ENCODE measurements at regions not wholly inside any gene's neighbourhood (a gene's known extent, or its start where the extent isn't known, plus 50 kb on each side); places are given as distances from the start of the nearest gene placed in this dataset.
"Not testable (repeated sequence)": the region's sequence is repeated elsewhere in the genome, so short reads cannot be mapped to it uniquely, and the experiment has no call there.

DNA sequence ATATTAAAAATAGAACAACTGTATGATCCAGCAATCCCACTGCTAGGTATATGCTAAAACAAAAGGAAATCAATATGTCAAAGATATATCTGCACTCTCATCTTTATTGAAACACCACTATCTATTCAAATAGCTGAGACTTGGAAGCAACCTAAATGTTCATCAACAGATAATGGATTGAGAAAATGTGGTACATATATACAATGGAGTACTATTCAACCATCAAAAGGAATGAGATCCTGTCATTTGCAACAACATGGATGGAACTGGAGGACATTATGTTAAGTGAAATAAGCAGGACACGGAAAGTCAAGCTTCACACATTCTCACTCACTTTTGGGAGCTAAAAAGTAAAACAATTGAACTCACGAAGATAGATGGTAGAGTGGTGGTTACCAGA is 610.1 kb upstream of the SEMA3D start:
- DNase-seq (no peak), ATAC-seq (ENCODE audit: insufficient read depth, low read depth) (no peak)
- Histone ChIP-seq H4K20me1 (ENCODE audit: insufficient read depth, low read length) (no peaks in the 10 kb centered on the region), H3K36me3 (ENCODE audit: insufficient read depth, low read length) (no peaks in the 10 kb centered on the region), H3K9ac (ENCODE audit: low read depth, low read length) (no peak overlapping the region), H3K9me3 (ENCODE audit: insufficient read depth, low read length, severe bottlenecking) (no peaks in the 10 kb centered on the region), H3K4me3 (ENCODE audit: low read depth in 1 of 2, low read length in 2 of 2) (no peak overlapping the region), H3K79me2 (ENCODE audit: insufficient read depth, low read length) (no peaks in the 10 kb centered on the region), H3K27me3 (ENCODE audit: insufficient read depth, low read length, poor library complexity) (no peaks in the 10 kb centered on the region), H3K4me2 (ENCODE audit: insufficient read depth, low read length) (no peak overlapping the region), H3K4me1 (ENCODE audit: insufficient read depth, low read length) (no peaks in the 10 kb centered on the region), H2AFZ (ENCODE audit: low read depth, low read length) (no peak overlapping the region), H3K27ac (ENCODE audit: low read length) (no peak overlapping the region)
- TF ChIP-seq, protein P1, sequence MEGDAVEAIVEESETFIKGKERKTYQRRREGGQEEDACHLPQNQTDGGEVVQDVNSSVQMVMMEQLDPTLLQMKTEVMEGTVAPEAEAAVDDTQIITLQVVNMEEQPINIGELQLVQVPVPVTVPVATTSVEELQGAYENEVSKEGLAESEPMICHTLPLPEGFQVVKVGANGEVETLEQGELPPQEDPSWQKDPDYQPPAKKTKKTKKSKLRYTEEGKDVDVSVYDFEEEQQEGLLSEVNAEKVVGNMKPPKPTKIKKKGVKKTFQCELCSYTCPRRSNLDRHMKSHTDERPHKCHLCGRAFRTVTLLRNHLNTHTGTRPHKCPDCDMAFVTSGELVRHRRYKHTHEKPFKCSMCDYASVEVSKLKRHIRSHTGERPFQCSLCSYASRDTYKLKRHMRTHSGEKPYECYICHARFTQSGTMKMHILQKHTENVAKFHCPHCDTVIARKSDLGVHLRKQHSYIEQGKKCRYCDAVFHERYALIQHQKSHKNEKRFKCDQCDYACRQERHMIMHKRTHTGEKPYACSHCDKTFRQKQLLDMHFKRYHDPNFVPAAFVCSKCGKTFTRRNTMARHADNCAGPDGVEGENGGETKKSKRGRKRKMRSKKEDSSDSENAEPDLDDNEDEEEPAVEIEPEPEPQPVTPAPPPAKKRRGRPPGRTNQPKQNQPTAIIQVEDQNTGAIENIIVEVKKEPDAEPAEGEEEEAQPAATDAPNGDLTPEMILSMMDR (IDR thresholded peaks at IDR 0.05; ENCODE audit: borderline replicate concordance, extremely low read depth, low read length, poor library complexity, severe bottlenecking) = no peak
- TF ChIP-seq EZH2 (IDR thresholded peaks at IDR 0.05; ENCODE audit: borderline replicate concordance, low read depth, low read length, severe bottlenecking) = no peak

DNA sequence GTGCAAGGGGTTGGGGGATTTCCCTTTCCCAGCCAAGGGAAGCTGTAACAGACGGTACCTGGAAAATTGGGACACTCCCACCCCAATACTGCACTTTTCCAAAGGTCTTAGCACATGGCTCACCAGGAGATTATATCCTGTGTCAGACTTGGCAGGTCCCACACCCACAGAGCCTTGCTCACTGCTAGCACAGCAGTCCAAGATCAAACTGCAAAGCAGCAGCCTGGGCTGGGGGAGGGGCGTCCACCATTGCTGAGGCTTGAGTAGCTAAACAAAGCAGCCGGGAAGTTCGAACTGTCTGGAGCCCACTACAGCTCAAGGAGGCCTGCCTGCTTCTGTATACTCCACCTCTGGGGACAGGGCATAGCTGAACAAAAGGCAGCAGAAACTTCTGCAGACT is 604.2 kb upstream of the SEMA3D start:
- H3K9me3 ChIP-seq (ENCODE audit: insufficient read depth, low read length, severe bottlenecking); H3K4me1 ChIP-seq (ENCODE audit: insufficient read depth, low read length); DNase-seq; H3K79me2 ChIP-seq (ENCODE audit: insufficient read depth, low read length); H3K27me3 ChIP-seq (ENCODE audit: insufficient read depth, low read length, poor library complexity); H3K36me3 ChIP-seq (ENCODE audit: insufficient read depth, low read length); H3K4me2 ChIP-seq (ENCODE audit: insufficient read depth, low read length); ATAC-seq (ENCODE audit: insufficient read depth, low read depth); H4K20me1 ChIP-seq (ENCODE audit: insufficient read depth, low read length); H2AFZ ChIP-seq (ENCODE audit: low read depth, low read length); H3K9ac ChIP-seq (ENCODE audit: low read depth, low read length); H3K4me3 ChIP-seq (ENCODE audit: low read depth in 1 of 2, low read length in 2 of 2); H3K27ac ChIP-seq (ENCODE audit: low read length): not testable (repeated sequence)

DNA sequence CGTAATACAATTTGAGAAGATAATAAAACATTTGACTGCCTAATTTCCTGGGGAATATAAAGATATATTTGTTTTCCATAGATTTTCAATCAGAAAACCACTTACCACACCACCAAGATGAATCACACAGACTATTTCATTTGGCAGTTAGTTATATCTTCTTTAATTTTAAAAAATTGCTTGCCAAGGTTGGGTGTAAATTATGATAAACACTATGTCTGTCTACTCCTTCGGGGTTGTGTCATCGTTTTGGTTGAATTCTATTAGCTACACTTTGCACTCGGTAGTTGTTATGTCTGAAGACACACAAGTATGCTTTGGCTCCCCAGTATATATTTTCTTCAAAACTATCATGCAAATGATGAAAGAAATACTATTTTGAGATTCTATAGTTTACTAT is 594.8 kb upstream of the SEMA3D start:
- H3K36me3 ChIP-seq (ENCODE audit: insufficient read depth, low read length) = no peaks in the 10 kb centered on the region
- no peak overlapping the region for H3K9ac ChIP-seq (ENCODE audit: low read depth, low read length)
- no peak overlapping the region for H3K27ac ChIP-seq (ENCODE audit: low read length)
- TF ChIP-seq, protein P1 (IDR thresholded peaks at IDR 0.05; ENCODE audit: borderline replicate concordance, extremely low read depth, low read length, poor library complexity, severe bottlenecking) = no peak
- no peak for TF ChIP-seq EZH2 (IDR thresholded peaks at IDR 0.05; ENCODE audit: borderline replicate concordance, low read depth, low read length, severe bottlenecking)
- H3K4me2 ChIP-seq (ENCODE audit: insufficient read depth, low read length) = no peak overlapping the region
- H3K4me1 ChIP-seq (ENCODE audit: insufficient read depth, low read length) = no peaks in the 10 kb centered on the region
- H2AFZ ChIP-seq (ENCODE audit: low read depth, low read length) = no peak overlapping the region
- no peak for DNase-seq
- no peaks in the 10 kb centered on the region for H3K9me3 ChIP-seq (ENCODE audit: insufficient read depth, low read length, severe bottlenecking)
- no peaks in the 10 kb centered on the region for H3K79me2 ChIP-seq (ENCODE audit: insufficient read depth, low read length)
- ATAC-seq (ENCODE audit: insufficient read depth, low read depth) = no peak
- H3K27me3 ChIP-seq (ENCODE audit: insufficient read depth, low read length, poor library complexity) = no peaks in the 10 kb centered on the region
- no peak overlapping the region for H3K4me3 ChIP-seq (ENCODE audit: low read depth in 1 of 2, low read length in 2 of 2)
- H4K20me1 ChIP-seq (ENCODE audit: insufficient read depth, low read length) = no peaks in the 10 kb centered on the region

DNA sequence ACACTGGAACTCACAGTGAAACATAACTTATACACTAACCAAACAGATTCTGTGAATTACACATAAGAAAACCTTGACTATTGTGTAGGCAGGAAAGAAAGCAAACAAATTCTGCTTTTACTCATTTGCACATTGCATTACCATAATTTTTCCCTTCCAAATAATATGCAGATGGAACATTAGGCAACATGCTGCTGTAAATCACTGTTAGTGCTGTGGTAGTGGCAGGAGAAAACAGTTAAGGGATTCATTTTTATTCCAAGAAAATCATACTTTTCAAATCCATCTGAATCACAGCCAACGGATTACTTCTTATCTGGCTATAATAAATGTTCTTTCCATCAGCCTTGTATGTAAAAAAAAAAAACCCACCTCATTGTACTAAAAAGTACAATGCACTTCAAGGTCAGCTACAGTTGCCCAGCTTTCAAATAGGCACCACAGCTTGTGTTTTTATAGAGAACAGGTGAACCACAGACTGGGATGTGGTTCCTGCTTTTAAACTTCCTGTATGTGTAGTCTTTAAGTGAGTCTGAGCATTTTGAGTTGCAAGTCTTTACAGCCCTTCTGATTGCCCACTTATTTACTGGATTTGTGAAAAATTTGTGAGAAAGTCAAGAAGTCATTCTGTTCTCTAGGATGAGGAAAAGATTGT is 590.0 kb upstream of the SEMA3D start:
- H3K9me3 ChIP-seq (ENCODE audit: insufficient read depth, low read length, severe bottlenecking) = no peaks in the 10 kb centered on the region
- H2AFZ ChIP-seq (ENCODE audit: low read depth, low read length) = no peak overlapping the region
- no peak for DNase-seq
- TF ChIP-seq, protein P1 (IDR thresholded peaks at IDR 0.05; ENCODE audit: borderline replicate concordance, extremely low read depth, low read length, poor library complexity, severe bottlenecking) = no peak
- TF ChIP-seq EZH2 (IDR thresholded peaks at IDR 0.05; ENCODE audit: borderline replicate concordance, low read depth, low read length, severe bottlenecking) = no peak
- no peaks in the 10 kb centered on the region for H3K4me1 ChIP-seq (ENCODE audit: insufficient read depth, low read length)
- no peaks in the 10 kb centered on the region for H3K79me2 ChIP-seq (ENCODE audit: insufficient read depth, low read length)
- ATAC-seq (ENCODE audit: insufficient read depth, low read depth) = no peak
- H4K20me1 ChIP-seq (ENCODE audit: insufficient read depth, low read length) = no peaks in the 10 kb centered on the region
- H3K9ac ChIP-seq (ENCODE audit: low read depth, low read length) = no peak overlapping the region
- no peak overlapping the region for H3K27ac ChIP-seq (ENCODE audit: low read length)
- no peaks in the 10 kb centered on the region for H3K27me3 ChIP-seq (ENCODE audit: insufficient read depth, low read length, poor library complexity)
- no peak overlapping the region for H3K4me2 ChIP-seq (ENCODE audit: insufficient read depth, low read length)
- H3K36me3 ChIP-seq (ENCODE audit: insufficient read depth, low read length) = no peaks in the 10 kb centered on the region
- no peak overlapping the region for H3K4me3 ChIP-seq (ENCODE audit: low read depth in 1 of 2, low read length in 2 of 2)
